Urothelium cell line (cell line): ENCODE measurements at regions not wholly inside any gene's neighbourhood (a gene's known extent, or its start where the extent isn't known, plus 50 kb on each side); places are given as distances from the start of the nearest gene placed in this dataset.

ENCODE experiments used
- DNase-seq: peaks from one replicate; pipeline ENCODE4 v3.0.0; 2011; ENCODE audit warnings: low spot score, mixed read lengths
- FAIRE-seq: peaks from 2 replicates; lab custom pipeline; 2011; peaks lifted over from hg19 to GRCh38; lab: Jason Lieb, UNC

- FAIRE-seq (no peak), DNase-seq (no peak)
Measured at GRCh38 chr11:119861160-119861559, 132.2 kb upstream of the NECTIN1 start.

GRCh38 chr11:119860561-119861094, 131.6 kb upstream of the NECTIN1 start:
- DNase-seq (no peak), FAIRE-seq (no peak)

- FAIRE-seq (no peak), DNase-seq (no peak)
Measured at GRCh38 chr11:119859684-119860083, 130.7 kb upstream of the NECTIN1 start.

- FAIRE-seq: no peak
- no peak for DNase-seq
Measured at GRCh38 chr11:119858288-119858687, 129.3 kb upstream of the NECTIN1 start.

GRCh38 chr11:119856681-119857485, 127.9 kb upstream of the NECTIN1 start:
- DNase-seq: no peak
- FAIRE-seq: no peak

- DNase-seq (no peak), FAIRE-seq (no peak)
Measured at GRCh38 chr11:119855066-119855465, 126.1 kb upstream of the NECTIN1 start.

- FAIRE-seq (no peak), DNase-seq (peak; percentile 17)
Measured at GRCh38 chr11:119854521-119854920, 125.5 kb upstream of the NECTIN1 start.

GRCh38 chr11:119853581-119854360, 124.8 kb upstream of the NECTIN1 start:
- DNase-seq (no peak), FAIRE-seq (no peak)

GRCh38 chr11:119852741-119853140, 123.7 kb upstream of the NECTIN1 start:
- DNase-seq (no peak), FAIRE-seq (no peak)

- DNase-seq (no peak), FAIRE-seq (peak; percentile 85)
Measured at GRCh38 chr11:119850822-119851409, 121.9 kb upstream of the NECTIN1 start.

- DNase-seq (no peak), FAIRE-seq (no peak)
Measured at GRCh38 chr11:119849872-119850271, 120.9 kb upstream of the NECTIN1 start.

GRCh38 chr11:119847853-119848252, 118.9 kb upstream of the NECTIN1 start:
- no peak for DNase-seq
- no peak for FAIRE-seq

- FAIRE-seq: no peak
- DNase-seq: no peak
Measured at GRCh38 chr11:119846374-119846773, 117.4 kb upstream of the NECTIN1 start.

GRCh38 chr11:119845756-119846155, 116.8 kb upstream of the NECTIN1 start:
- FAIRE-seq (no peak), DNase-seq (no peak)

- FAIRE-seq: no peak
Measured at GRCh38 chr11:119845305-119845704, 116.3 kb upstream of the NECTIN1 start.

GRCh38 chr11:119844808-119845207, 115.8 kb upstream of the NECTIN1 start:
- DNase-seq (no peak), FAIRE-seq (no peak)

More at GRCh38 chr11:119845305-119845704, 116.3 kb upstream of the NECTIN1 start:
- DNase-seq: no peak

GRCh38 chr11:119843877-119844276, 114.9 kb upstream of the NECTIN1 start:
- peak; percentile 21 for DNase-seq
- FAIRE-seq: no peak

GRCh38 chr11:119842731-119843130, 113.7 kb upstream of the NECTIN1 start:
- DNase-seq (no peak), FAIRE-seq (no peak)

- FAIRE-seq: no peak
- DNase-seq: no peak
Measured at GRCh38 chr11:119839476-119840133, 110.6 kb upstream of the NECTIN1 start.

- no peak for FAIRE-seq
- no peak for DNase-seq
Measured at GRCh38 chr11:119835753-119836152, 106.8 kb upstream of the NECTIN1 start.
